GM23338 (cell line): ENCODE measurements at regions not wholly inside any gene's neighbourhood (a gene's known extent, or its start where the extent isn't known, plus 50 kb on each side); places are given as distances from the start of the nearest gene placed in this dataset.

Source experiments
- CTCF ChIP-seq, 2 experiments: fragments of 200-600 bp in 1 of 2; sonication (generic) in 1 of 2; conservative IDR thresholded peaks; 2 replicates each; pipeline versions ENCODE4 v1.5.1 to v1.6.1; 2016 to 2017; ENCODE audit warnings: antibody characterized with exemption in 2 of 2, low read depth in 2 of 2, mild to moderate bottlenecking in 2 of 2, moderate library complexity in 1 of 2
- JUNB ChIP-seq: IDR thresholded peaks from one replicate; pipeline ENCODE4 v1.6.1; 2016; ENCODE audit warnings: antibody characterized with exemption; ENCODE audit not compliant: unreplicated experiment

- no peak for TF ChIP-seq CTCF (conservative IDR thresholded peaks at IDR 0.05; ENCODE audit: low read depth in 2 of 2)
- TF ChIP-seq JUNB, result no peak
Observed at GRCh38 chr20:51265361-51265760, 242.5 kb upstream of the KCNG1 start.
